HG03342 (cell line): ENCODE measurements at regions not wholly inside any gene's neighbourhood (a gene's known extent, or its start where the extent isn't known, plus 50 kb on each side); places are given as distances from the start of the nearest gene placed in this dataset.
"Not testable (repeated sequence)": the region's sequence is repeated elsewhere in the genome, so short reads cannot be mapped to it uniquely, and the experiment has no call there.

Experiments used
- ATAC-seq: cut with Tn5 transposase; IDR thresholded peaks from one replicate; pipeline ENCODE4 v1.9.1; 2021; ENCODE audit warnings: mild to moderate bottlenecking, moderate library complexity; ENCODE audit not compliant: unreplicated experiment

- ATAC-seq: no peak
These were observed 104.9 kb downstream of the CHIC2 start for GRCh38 chr4:53959343-53960120.

- no peak for ATAC-seq
These were observed 108.0 kb downstream of the CHIC2 start for GRCh38 chr4:53956454-53956853.

GRCh38 chr4:53956053-53956452, 108.4 kb downstream of the CHIC2 start:
- no peak for ATAC-seq

GRCh38 chr4:53951414-53951813, 113.0 kb downstream of the CHIC2 start:
- no peak for ATAC-seq

- ATAC-seq: no peak
These were observed 120.9 kb downstream of the CHIC2 start for GRCh38 chr4:53943345-53944085.

- ATAC-seq: no peak
These were observed 121.7 kb downstream of the CHIC2 start for GRCh38 chr4:53942712-53943111.

GRCh38 chr4:53941331-53941730, 123.1 kb downstream of the CHIC2 start:
- ATAC-seq: no peak

- ATAC-seq: not testable (repeated sequence)
These were observed 124.5 kb downstream of the CHIC2 start for GRCh38 chr4:53939892-53940291.

- ATAC-seq: no peak
These were observed 126.5 kb downstream of the CHIC2 start for GRCh38 chr4:53937918-53938317.

- ATAC-seq: no peak
These were observed 127.1 kb downstream of the CHIC2 start for GRCh38 chr4:53937327-53937726.

- no peak for ATAC-seq
These were observed 128.6 kb downstream of the CHIC2 start for GRCh38 chr4:53935780-53936179.

- ATAC-seq: no peak
These were observed 131.4 kb downstream of the CHIC2 start for GRCh38 chr4:53932796-53933610.

GRCh38 chr4:53931461-53931961, 132.9 kb downstream of the CHIC2 start:
- ATAC-seq: no peak

GRCh38 chr4:53929955-53930798, 134.2 kb downstream of the CHIC2 start:
- ATAC-seq: peak; percentile 76

- no peak for ATAC-seq
These were observed 135.1 kb downstream of the CHIC2 start for GRCh38 chr4:53929311-53929710.

GRCh38 chr4:53928825-53929224, 135.6 kb downstream of the CHIC2 start:
- no peak for ATAC-seq

- ATAC-seq: no peak
These were observed 139.3 kb downstream of the CHIC2 start for GRCh38 chr4:53925050-53925605.

GRCh38 chr4:53924333-53925049, 139.9 kb downstream of the CHIC2 start:
- ATAC-seq: no peak

GRCh38 chr4:53923921-53924320, 140.5 kb downstream of the CHIC2 start:
- no peak for ATAC-seq
